ENCODE measurements at regions not wholly inside any gene's neighbourhood (a gene's known extent, or its start where the extent isn't known, plus 50 kb on each side); places are given as distances from the start of the nearest gene placed in this dataset.

GRCh38 chr1:240027059-240027462, 64.6 kb upstream of the FMN2 start:
- no peak overlapping the region for H3K4me3 ChIP-seq
- DNase-seq (ENCODE audit: low read depth in 1 of 2, low spot score in 1 of 2): peak; percentile 55 to 69

GRCh38 chr1:240029418-240029817, 62.3 kb upstream of the FMN2 start:
- TF ChIP-seq CTCF (IDR thresholded peaks at IDR 0.05; ENCODE audit: low read depth, low read length): no peak
- H3K36me3 ChIP-seq: no peaks in the 10 kb centered on the region
- peaks cover 6% of the 10 kb centered on the region for H3K27me3 ChIP-seq
- no peaks in the 10 kb centered on the region for H3K4me1 ChIP-seq (ENCODE audit: low read depth)
- no peak for DNase-seq (ENCODE audit: low read depth in 1 of 2, low spot score in 1 of 2)
- no peak overlapping the region for H3K4me3 ChIP-seq
- H3K9me3 ChIP-seq (ENCODE audit: low read depth): no peaks in the 10 kb centered on the region
- H3K27ac ChIP-seq: no peak overlapping the region

More at GRCh38 chr1:240027059-240027462, 64.6 kb upstream of the FMN2 start:
- Histone ChIP-seq H3K4me1 (ENCODE audit: low read depth) (no peaks in the 10 kb centered on the region), H3K27me3 (peaks cover 6% of the 10 kb centered on the region), H3K36me3 (no peaks in the 10 kb centered on the region), H3K9me3 (ENCODE audit: low read depth) (no peaks in the 10 kb centered on the region), H3K27ac (no peak overlapping the region)
- peak; percentile 86 for TF ChIP-seq CTCF (IDR thresholded peaks at IDR 0.05; ENCODE audit: low read depth, low read length)

GRCh38 chr1:240030236-240030635, 61.4 kb upstream of the FMN2 start:
- no peaks in the 10 kb centered on the region for H3K36me3 ChIP-seq
- no peak overlapping the region for H3K27ac ChIP-seq
- H3K4me3 ChIP-seq: no peak overlapping the region
- H3K4me1 ChIP-seq (ENCODE audit: low read depth): no peaks in the 10 kb centered on the region
- H3K27me3 ChIP-seq: peaks cover 4% of the 10 kb centered on the region
- TF ChIP-seq CTCF (IDR thresholded peaks at IDR 0.05; ENCODE audit: low read depth, low read length): no peak
- DNase-seq (ENCODE audit: low read depth in 1 of 2, low spot score in 1 of 2): peak in 1 of 2 donors; percentile 6
- H3K9me3 ChIP-seq (ENCODE audit: low read depth): no peaks in the 10 kb centered on the region

- no peaks in the 10 kb centered on the region for H3K36me3 ChIP-seq
- TF ChIP-seq CTCF (IDR thresholded peaks at IDR 0.05; ENCODE audit: low read depth, low read length): no peak
- no peak overlapping the region for H3K27ac ChIP-seq
- no peak overlapping the region for H3K4me3 ChIP-seq
- H3K27me3 ChIP-seq: no peaks in the 10 kb centered on the region
- H3K9me3 ChIP-seq (ENCODE audit: low read depth): no peaks in the 10 kb centered on the region
- H3K4me1 ChIP-seq (ENCODE audit: low read depth): no peaks in the 10 kb centered on the region
- DNase-seq (ENCODE audit: low read depth in 1 of 2, low spot score in 1 of 2): peak in 1 of 2 donors; percentile 52
These were observed 60.7 kb upstream of the FMN2 start for GRCh38 chr1:240031009-240031408.

GRCh38 chr1:240031414-240031813, 60.3 kb upstream of the FMN2 start:
- no peak for DNase-seq (ENCODE audit: low read depth in 1 of 2, low spot score in 1 of 2)
- Histone ChIP-seq H3K27ac (no peak overlapping the region), H3K9me3 (ENCODE audit: low read depth) (no peaks in the 10 kb centered on the region), H3K4me1 (ENCODE audit: low read depth) (no peaks in the 10 kb centered on the region), H3K36me3 (no peaks in the 10 kb centered on the region), H3K27me3 (no peaks in the 10 kb centered on the region), H3K4me3 (no peak overlapping the region)
- no peak for TF ChIP-seq CTCF (IDR thresholded peaks at IDR 0.05; ENCODE audit: low read depth, low read length)

DNA sequence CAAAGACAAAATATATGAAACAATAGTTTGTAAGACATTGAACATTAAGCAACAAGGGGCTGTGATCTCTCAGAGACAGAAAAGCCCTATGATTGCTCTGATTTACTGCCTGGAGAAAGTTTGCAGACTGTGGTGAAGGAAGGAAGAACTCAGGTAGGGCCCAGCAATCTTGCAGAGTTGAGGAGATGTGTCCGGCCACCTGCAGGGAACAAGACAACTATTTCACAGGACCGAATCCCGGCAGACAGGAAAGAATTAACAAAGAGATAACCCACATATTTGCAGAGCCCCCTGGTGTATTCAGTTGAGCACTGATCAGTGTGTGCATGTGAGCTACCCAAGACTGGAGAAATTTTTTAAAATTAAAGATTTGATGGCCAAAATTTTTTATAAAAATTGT, 58.3 kb upstream of the FMN2 start:
- Histone ChIP-seq H3K4me3 (no peak overlapping the region), H3K27me3 (no peaks in the 10 kb centered on the region), H3K9me3 (ENCODE audit: low read depth) (no peaks in the 10 kb centered on the region), H3K27ac (no peak overlapping the region), H3K4me1 (ENCODE audit: low read depth) (no peaks in the 10 kb centered on the region), H3K36me3 (no peaks in the 10 kb centered on the region)
- DNase-seq (ENCODE audit: low read depth in 1 of 2, low spot score in 1 of 2): no peak
- TF ChIP-seq CTCF (IDR thresholded peaks at IDR 0.05; ENCODE audit: low read depth, low read length): no peak

All from cardiac muscle cell (in vitro differentiated cells and primary cell).